ENCODE measurements at regions not wholly inside any gene's neighbourhood (a gene's known extent, or its start where the extent isn't known, plus 50 kb on each side); places are given as distances from the start of the nearest gene placed in this dataset.

DNA sequence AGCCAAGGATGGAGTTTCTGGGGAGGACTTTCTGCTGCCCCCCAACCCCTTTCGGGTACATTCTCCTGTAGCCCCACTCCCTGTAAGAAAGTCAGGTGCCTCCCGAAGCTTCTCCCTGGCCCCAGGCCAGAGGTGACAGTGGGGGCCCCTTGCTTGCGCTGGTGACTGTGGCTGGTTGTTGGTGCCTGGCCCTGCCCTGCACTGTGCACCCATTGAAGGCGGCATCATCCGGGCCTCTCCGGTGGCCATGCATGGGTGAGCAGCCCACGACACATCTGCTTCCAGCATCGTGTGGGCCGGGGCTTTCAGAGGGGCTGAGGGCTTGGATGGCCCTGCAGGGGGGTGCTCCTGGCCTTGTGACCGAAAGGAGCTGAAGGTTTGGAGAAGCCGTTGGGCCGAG lies 297.0 kb downstream of the SEC14L1 start:
- no peak overlapping the region for H3K9ac ChIP-seq
- TF ChIP-seq, protein P1, sequence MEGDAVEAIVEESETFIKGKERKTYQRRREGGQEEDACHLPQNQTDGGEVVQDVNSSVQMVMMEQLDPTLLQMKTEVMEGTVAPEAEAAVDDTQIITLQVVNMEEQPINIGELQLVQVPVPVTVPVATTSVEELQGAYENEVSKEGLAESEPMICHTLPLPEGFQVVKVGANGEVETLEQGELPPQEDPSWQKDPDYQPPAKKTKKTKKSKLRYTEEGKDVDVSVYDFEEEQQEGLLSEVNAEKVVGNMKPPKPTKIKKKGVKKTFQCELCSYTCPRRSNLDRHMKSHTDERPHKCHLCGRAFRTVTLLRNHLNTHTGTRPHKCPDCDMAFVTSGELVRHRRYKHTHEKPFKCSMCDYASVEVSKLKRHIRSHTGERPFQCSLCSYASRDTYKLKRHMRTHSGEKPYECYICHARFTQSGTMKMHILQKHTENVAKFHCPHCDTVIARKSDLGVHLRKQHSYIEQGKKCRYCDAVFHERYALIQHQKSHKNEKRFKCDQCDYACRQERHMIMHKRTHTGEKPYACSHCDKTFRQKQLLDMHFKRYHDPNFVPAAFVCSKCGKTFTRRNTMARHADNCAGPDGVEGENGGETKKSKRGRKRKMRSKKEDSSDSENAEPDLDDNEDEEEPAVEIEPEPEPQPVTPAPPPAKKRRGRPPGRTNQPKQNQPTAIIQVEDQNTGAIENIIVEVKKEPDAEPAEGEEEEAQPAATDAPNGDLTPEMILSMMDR (conservative IDR thresholded peaks at IDR 0.05; ENCODE audit: low read depth, low read length), result no peak
- H3K4me3 ChIP-seq (IDR thresholded peaks at IDR 0.05; ENCODE audit: insufficient read depth, low read depth, low read length), result no peak overlapping the region
- H2AFZ ChIP-seq (ENCODE audit: low read depth), result no peak overlapping the region
- H3K4me2 ChIP-seq, result peak overlapping the region; percentile 82; the same call in 1 of the 2 replicates
- peaks cover 100% of the 10 kb centered on the region for H3K4me1 ChIP-seq (ENCODE audit: low read depth, poor library complexity, severe bottlenecking)
- peak overlapping the region; percentile 96 for H3K27ac ChIP-seq
- H3K36me3 ChIP-seq (ENCODE audit: insufficient read depth), result no peaks in the 10 kb centered on the region
- no peaks in the 10 kb centered on the region for H3K27me3 ChIP-seq (ENCODE audit: insufficient read depth, low read depth)
- H3K79me2 ChIP-seq (ENCODE audit: insufficient read depth, low read depth), result peaks cover 85% of the 10 kb centered on the region
- no peaks in the 10 kb centered on the region for H4K20me1 ChIP-seq (ENCODE audit: insufficient read depth)

DNA sequence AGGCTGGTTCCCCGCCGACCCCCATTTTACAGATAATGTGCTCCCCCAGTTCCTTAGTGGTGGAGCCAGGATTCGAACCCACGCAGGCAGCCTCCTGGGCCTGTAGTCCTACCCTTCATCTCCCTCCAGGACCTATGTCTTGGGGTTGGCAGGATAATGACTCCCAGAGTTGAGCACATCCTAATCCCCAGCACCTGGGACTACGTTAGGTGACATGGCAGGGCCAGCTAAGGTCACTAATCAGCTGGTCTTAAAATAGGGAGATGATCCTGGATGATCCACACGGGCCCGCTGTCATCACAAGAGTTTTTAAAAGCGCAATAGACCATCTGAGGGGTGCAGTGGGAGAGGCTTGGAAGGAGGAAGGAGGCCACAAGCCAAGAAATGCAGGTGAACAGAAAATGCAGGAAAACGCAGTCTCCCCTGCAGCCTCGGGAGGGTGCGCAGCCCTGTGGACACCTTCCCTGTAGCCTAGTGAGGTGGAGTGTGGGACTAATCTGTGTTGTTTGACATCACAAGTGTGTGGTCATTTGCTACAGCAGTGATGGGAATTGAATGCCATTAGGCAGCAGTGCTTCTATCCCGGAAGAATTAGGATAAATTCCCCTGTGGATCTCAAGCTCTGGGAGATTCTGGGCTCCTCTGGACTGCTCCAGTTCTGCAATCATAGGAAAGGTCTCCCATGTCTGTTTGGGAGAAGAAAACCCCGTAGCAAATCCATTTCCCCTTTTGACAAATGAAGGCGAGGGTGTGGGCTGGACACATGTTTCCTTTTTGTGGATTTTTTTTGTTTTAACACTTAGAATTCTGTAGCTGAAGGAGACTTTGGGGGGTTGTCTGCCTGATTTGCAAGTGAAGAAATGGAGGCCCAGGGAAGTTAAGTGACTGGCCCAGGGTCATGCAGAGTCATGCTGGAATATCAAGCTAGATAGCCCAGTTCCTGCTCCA lies 297.7 kb downstream of the SEC14L1 start:
- peaks cover 85% of the 10 kb centered on the region for H3K79me2 ChIP-seq (ENCODE audit: insufficient read depth, low read depth)
- H3K27me3 ChIP-seq (ENCODE audit: insufficient read depth, low read depth), result no peaks in the 10 kb centered on the region
- no peak overlapping the region; the same call in 1 of the 2 replicates for H3K9ac ChIP-seq
- no peaks in the 10 kb centered on the region for H3K36me3 ChIP-seq (ENCODE audit: insufficient read depth)
- H3K4me2 ChIP-seq, result peak overlapping the region; percentile 82
- H4K20me1 ChIP-seq (ENCODE audit: insufficient read depth), result no peaks in the 10 kb centered on the region
- no peak overlapping the region for H3K4me3 ChIP-seq (IDR thresholded peaks at IDR 0.05; ENCODE audit: insufficient read depth, low read depth, low read length)
- H3K27ac ChIP-seq, result peak overlapping the region; percentile 96
- no peak overlapping the region for H2AFZ ChIP-seq (ENCODE audit: low read depth)
- TF ChIP-seq, protein P1 (conservative IDR thresholded peaks at IDR 0.05; ENCODE audit: low read depth, low read length), result no peak
- peaks cover 100% of the 10 kb centered on the region for H3K4me1 ChIP-seq (ENCODE audit: low read depth, poor library complexity, severe bottlenecking)

DNA sequence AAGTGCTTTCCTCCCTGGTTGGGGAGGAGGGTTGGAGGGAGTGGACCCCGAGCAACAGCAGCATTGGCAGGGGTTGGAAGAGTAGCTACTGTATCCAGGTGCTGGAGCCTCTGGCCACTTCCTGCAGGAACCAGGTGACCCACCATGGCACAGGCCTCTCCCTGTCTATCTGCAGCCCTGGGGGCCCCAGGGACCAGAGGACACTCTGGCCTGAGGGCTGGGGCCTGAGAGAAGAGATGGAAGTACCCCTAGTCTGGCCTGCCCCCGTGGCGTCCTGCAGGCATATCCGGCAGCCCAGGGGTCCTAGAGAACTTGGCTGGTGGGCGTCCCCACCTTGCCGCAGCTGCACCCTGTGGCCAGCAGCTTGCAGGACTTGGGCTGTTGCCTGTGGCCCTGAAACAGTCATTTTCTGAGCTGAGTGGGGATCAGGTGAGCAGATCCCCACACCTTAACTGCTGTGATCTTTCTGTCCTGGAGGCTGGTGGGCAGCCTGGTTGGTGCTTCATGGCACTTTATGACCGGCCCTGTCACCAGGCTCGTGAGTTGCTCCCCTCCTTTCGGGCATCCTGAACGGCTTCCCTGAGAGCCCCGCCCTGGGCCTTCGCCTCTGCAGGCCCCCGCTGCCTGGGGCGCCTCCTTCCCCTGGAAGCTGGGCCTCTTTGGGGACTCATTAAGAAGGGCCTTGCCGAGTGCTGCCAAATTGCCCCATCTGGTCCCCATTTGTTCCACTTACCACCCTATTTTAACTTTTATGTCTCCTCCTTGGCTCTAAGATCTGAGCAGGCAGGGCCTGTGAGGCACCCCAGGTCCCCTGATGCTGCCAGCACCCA lies 298.6 kb downstream of the SEC14L1 start:
- Histone ChIP-seq H4K20me1 (ENCODE audit: insufficient read depth) (no peaks in the 10 kb centered on the region), H2AFZ (ENCODE audit: low read depth) (no peak overlapping the region), H3K9ac (peak overlapping the region; percentile 57), H3K4me2 (peak overlapping the region; percentile 82), H3K27ac (peak overlapping the region; percentile 96), H3K27me3 (ENCODE audit: insufficient read depth, low read depth) (no peaks in the 10 kb centered on the region), H3K36me3 (ENCODE audit: insufficient read depth) (no peaks in the 10 kb centered on the region), H3K4me3 (IDR thresholded peaks at IDR 0.05; ENCODE audit: insufficient read depth, low read depth, low read length) (no peak overlapping the region), H3K79me2 (ENCODE audit: insufficient read depth, low read depth) (peaks cover 85% of the 10 kb centered on the region), H3K4me1 (ENCODE audit: low read depth, poor library complexity, severe bottlenecking) (peaks cover 100% of the 10 kb centered on the region)
- TF ChIP-seq, protein P1 (conservative IDR thresholded peaks at IDR 0.05; ENCODE audit: low read depth, low read length), result no peak

DNA sequence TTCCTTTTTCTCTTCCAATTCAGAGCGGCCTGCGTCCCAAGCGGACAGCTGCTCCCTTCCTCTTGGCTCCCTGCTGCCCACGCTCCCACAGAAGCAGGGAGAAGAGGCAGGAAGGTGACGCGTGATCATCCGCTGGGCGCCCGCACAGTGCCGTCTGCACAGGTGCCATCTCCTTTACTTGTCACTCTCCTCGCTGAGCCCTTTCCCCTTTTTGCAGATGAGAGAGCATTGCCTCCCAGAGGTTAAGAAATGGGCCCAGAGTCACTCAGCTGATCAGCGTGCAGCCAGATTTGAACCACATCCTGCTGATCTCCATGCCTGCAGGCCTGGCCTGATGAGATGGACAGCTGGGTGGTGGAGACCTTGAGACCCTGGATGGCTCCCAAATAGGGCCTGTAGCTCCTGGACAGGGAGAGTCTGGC lies 299.8 kb downstream of the SEC14L1 start:
- no peaks in the 10 kb centered on the region for H3K36me3 ChIP-seq (ENCODE audit: insufficient read depth)
- H3K27me3 ChIP-seq (ENCODE audit: insufficient read depth, low read depth), result no peaks in the 10 kb centered on the region
- peak overlapping the region; percentile 82 for H3K4me2 ChIP-seq
- TF ChIP-seq, protein P1 (conservative IDR thresholded peaks at IDR 0.05; ENCODE audit: low read depth, low read length), result no peak
- no peak overlapping the region for H3K4me3 ChIP-seq (IDR thresholded peaks at IDR 0.05; ENCODE audit: insufficient read depth, low read depth, low read length)
- peak overlapping the region; percentile 57 for H3K9ac ChIP-seq
- H2AFZ ChIP-seq (ENCODE audit: low read depth), result no peak overlapping the region
- no peaks in the 10 kb centered on the region for H4K20me1 ChIP-seq (ENCODE audit: insufficient read depth)
- peaks cover 85% of the 10 kb centered on the region for H3K79me2 ChIP-seq (ENCODE audit: insufficient read depth, low read depth)
- H3K27ac ChIP-seq, result peak overlapping the region; percentile 96
- H3K4me1 ChIP-seq (ENCODE audit: low read depth, poor library complexity, severe bottlenecking), result peaks cover 100% of the 10 kb centered on the region
